ENCODE measurements at regions not wholly inside any gene's neighbourhood (a gene's known extent, or its start where the extent isn't known, plus 50 kb on each side); places are given as distances from the start of the nearest gene placed in this dataset.

GRCh38 chr14:84074626-84075025 is 1455.3 kb upstream of the FLRT2 start:
- Histone ChIP-seq H3K27ac (no peak overlapping the region), H3K27me3 (no peaks in the 10 kb centered on the region), H3K36me3 (no peaks in the 10 kb centered on the region), H3K4me3 (ENCODE audit: low read depth in 1 of 2, low read length in 1 of 2) (no peak overlapping the region), H3K9me3 (no peaks in the 10 kb centered on the region), H3K4me1 (ENCODE audit: control insufficient read depth in 1 of 2, insufficient read depth in 1 of 2, low read depth in 1 of 2, low read length in 1 of 2) (no peaks in the 10 kb centered on the region)
- no peak for TF ChIP-seq CTCF (IDR thresholded peaks at IDR 0.05)

GRCh38 chr14:84080944-84081343 is 1449.0 kb upstream of the FLRT2 start:
- no peak overlapping the region for H3K27ac ChIP-seq
- no peaks in the 10 kb centered on the region for H3K27me3 ChIP-seq
- H3K36me3 ChIP-seq: no peaks in the 10 kb centered on the region
- H3K4me3 ChIP-seq (ENCODE audit: low read depth in 1 of 2, low read length in 1 of 2): no peak overlapping the region
- H3K4me1 ChIP-seq (ENCODE audit: control insufficient read depth in 1 of 2, insufficient read depth in 1 of 2, low read depth in 1 of 2, low read length in 1 of 2): no peaks in the 10 kb centered on the region
- no peak for TF ChIP-seq CTCF (IDR thresholded peaks at IDR 0.05)
- no peaks in the 10 kb centered on the region for H3K9me3 ChIP-seq

- H3K4me1 ChIP-seq (ENCODE audit: control insufficient read depth in 1 of 2, insufficient read depth in 1 of 2, low read depth in 1 of 2, low read length in 1 of 2): no peaks in the 10 kb centered on the region
- H3K27ac ChIP-seq: no peak overlapping the region
- H3K9me3 ChIP-seq: no peaks in the 10 kb centered on the region
- H3K27me3 ChIP-seq: no peaks in the 10 kb centered on the region
- no peak for TF ChIP-seq CTCF (IDR thresholded peaks at IDR 0.05)
- no peak overlapping the region for H3K4me3 ChIP-seq (ENCODE audit: low read depth in 1 of 2, low read length in 1 of 2)
- H3K36me3 ChIP-seq: no peaks in the 10 kb centered on the region
Observed at GRCh38 chr14:84084056-84084630, 1445.8 kb upstream of the FLRT2 start.

GRCh38 chr14:84085493-84085892 is 1444.5 kb upstream of the FLRT2 start:
- no peak overlapping the region for H3K4me3 ChIP-seq (ENCODE audit: low read depth in 1 of 2, low read length in 1 of 2)
- H3K36me3 ChIP-seq: no peaks in the 10 kb centered on the region
- H3K27ac ChIP-seq: no peak overlapping the region
- H3K9me3 ChIP-seq: no peaks in the 10 kb centered on the region
- TF ChIP-seq CTCF (IDR thresholded peaks at IDR 0.05): no peak
- H3K4me1 ChIP-seq (ENCODE audit: control insufficient read depth in 1 of 2, insufficient read depth in 1 of 2, low read depth in 1 of 2, low read length in 1 of 2): no peaks in the 10 kb centered on the region
- no peaks in the 10 kb centered on the region for H3K27me3 ChIP-seq

GRCh38 chr14:84086714-84087113 is 1443.2 kb upstream of the FLRT2 start:
- no peaks in the 10 kb centered on the region for H3K36me3 ChIP-seq
- H3K27me3 ChIP-seq: no peaks in the 10 kb centered on the region
- H3K4me3 ChIP-seq (ENCODE audit: low read depth in 1 of 2, low read length in 1 of 2): no peak overlapping the region
- TF ChIP-seq CTCF (IDR thresholded peaks at IDR 0.05): no peak
- no peaks in the 10 kb centered on the region for H3K9me3 ChIP-seq
- H3K27ac ChIP-seq: no peak overlapping the region
- H3K4me1 ChIP-seq (ENCODE audit: control insufficient read depth in 1 of 2, insufficient read depth in 1 of 2, low read depth in 1 of 2, low read length in 1 of 2): no peaks in the 10 kb centered on the region
